Liver (tissue), 8 donors: ENCODE measurements at regions not wholly inside any gene's neighbourhood (a gene's known extent, or its start where the extent isn't known, plus 50 kb on each side); places are given as distances from the start of the nearest gene placed in this dataset.

Experiments used
- DNase-seq: peaks from one replicate; pipeline ENCODE4 v3.0.0-alpha.2; 2017; ENCODE audit warnings: low spot score
- H3K27ac ChIP-seq, 2 donors: one replicate each; pipeline ENCODE4 v1.7.0; 2013; ENCODE audit warnings: inconsistent platforms in 2 of 2, low read length in 2 of 2, control low read depth in 1 of 2, low read depth in 1 of 2, mild to moderate bottlenecking in 1 of 2
- H3K27me3 ChIP-seq, 4 donors: one replicate each; pipeline versions ENCODE4 v1.6.1 to v1.7.0; 2013; ENCODE audit warnings: low read length in 3 of 4, inconsistent platforms in 1 of 4, mild to moderate bottlenecking in 1 of 4, moderate library complexity in 1 of 4; ENCODE audit not compliant: control insufficient read depth in 4 of 4, insufficient read depth in 4 of 4
- H3K36me3 ChIP-seq, 4 donors: one replicate each; pipeline versions ENCODE4 v1.6.1 to v1.7.0; 2013; ENCODE audit warnings: low read length in 3 of 4, mild to moderate bottlenecking in 3 of 4, low read depth in 1 of 4, moderate library complexity in 1 of 4; ENCODE audit not compliant: control insufficient read depth in 4 of 4, insufficient read depth in 3 of 4
- H3K4me1 ChIP-seq, 4 donors: one replicate each; pipeline versions ENCODE4 v1.6.1 to v1.7.0; 2013; ENCODE audit warnings: low read length in 3 of 4, mild to moderate bottlenecking in 3 of 4, moderate library complexity in 1 of 4; ENCODE audit not compliant: control insufficient read depth in 4 of 4, insufficient read depth in 4 of 4
- H3K4me3 ChIP-seq, 3 donors: one replicate each; pipeline versions ENCODE4 v1.6.1 to v1.7.0; 2013; ENCODE audit warnings: low read length in 3 of 3, control low read depth in 1 of 3, low read depth in 1 of 3, mild to moderate bottlenecking in 1 of 3
- H3K9ac ChIP-seq, 2 donors: one replicate each; pipeline ENCODE4 v1.7.0; 2013; ENCODE audit warnings: low read length in 2 of 2, mild to moderate bottlenecking in 2 of 2, moderate library complexity in 2 of 2, control low read depth in 1 of 2, low read depth in 1 of 2
- H3K9me3 ChIP-seq, 4 donors: one replicate each; pipeline versions ENCODE4 v1.6.1 to v1.7.0; 2013; ENCODE audit warnings: low read length in 3 of 4; ENCODE audit not compliant: control insufficient read depth in 4 of 4
- EGR1 ChIP-seq, 2 donors: IDR thresholded peaks; 2 replicates each; pipeline ENCODE4 v1.6.1; 2016 to 2018; ENCODE audit warnings: antibody characterized with exemption in 2 of 2, low read depth in 2 of 2
- FOXA2 ChIP-seq: IDR thresholded peaks from 2 replicates; pipeline ENCODE4 v1.6.1; 2016; ENCODE audit warnings: antibody characterized with exemption
- GABPA ChIP-seq, 2 donors: IDR thresholded peaks in 1 of 2; conservative IDR thresholded peaks in 1 of 2; 2 replicates each; pipeline ENCODE4 v1.6.1; 2016; ENCODE audit warnings: antibody characterized with exemption in 2 of 2, mild to moderate bottlenecking in 1 of 2, moderate library complexity in 1 of 2
- HNF4G ChIP-seq: IDR thresholded peaks from 2 replicates; pipeline ENCODE4 v1.6.1; 2016; ENCODE audit warnings: antibody characterized with exemption
- JUND ChIP-seq, 2 donors: IDR thresholded peaks; 2 replicates each; pipeline ENCODE4 v1.6.1; 2016; ENCODE audit warnings: antibody characterized with exemption in 2 of 2
- NR2F2 ChIP-seq: IDR thresholded peaks from 2 replicates; pipeline ENCODE4 v1.6.1; 2016; ENCODE audit warnings: antibody characterized with exemption
- RAD21 ChIP-seq, 2 donors: IDR thresholded peaks; 2 replicates each; pipeline ENCODE4 v1.6.1; 2016; ENCODE audit warnings: antibody characterized with exemption in 2 of 2, mild to moderate bottlenecking in 2 of 2
- RXRA ChIP-seq, 2 donors: IDR thresholded peaks; 2 replicates each; pipeline ENCODE4 v1.6.1; 2017 to 2018; ENCODE audit warnings: antibody characterized with exemption in 2 of 2, mild to moderate bottlenecking in 1 of 2
- TAF1 ChIP-seq: conservative IDR thresholded peaks from 2 replicates; pipeline ENCODE4 v1.6.1; 2016; ENCODE audit warnings: antibody characterized with exemption, mild to moderate bottlenecking
- YY1 ChIP-seq: IDR thresholded peaks from 2 replicates; pipeline ENCODE4 v1.6.1; 2016; ENCODE audit warnings: antibody characterized with exemption, mild to moderate bottlenecking
- WGBS: extraction: QIAGEN DNeasy Blood & Tissue Kit; methylation state at CpG from one replicate; pipeline ENCODE4 v1.1.7; 2013; 5-methylcytosine and 5-hydroxymethylcytosine counted together
- TF ChIP-seq, protein P1 (sequence below): IDR thresholded peaks from 2 replicates; pipeline ENCODE4 v1.6.1; 2016; ENCODE audit warnings: antibody characterized with exemption
- TF ChIP-seq, protein P2 (sequence below): IDR thresholded peaks from 2 replicates; pipeline ENCODE4 v1.6.1; 2016; ENCODE audit warnings: antibody characterized with exemption
- TF ChIP-seq, protein P3 (sequence below): fragments of 150-350 bp; IDR thresholded peaks from 2 replicates; pipeline ENCODE4 v1.5.1; 2017; ENCODE audit warnings: improper control_type of control experiment, low read depth, low read length; ENCODE audit not compliant: missing input control
- TF ChIP-seq, protein P4 (sequence below): IDR thresholded peaks from 2 replicates; pipeline ENCODE4 v1.6.1; 2016; ENCODE audit warnings: antibody characterized with exemption, mild to moderate bottlenecking
- donor health status: healthy.
- donor health status: healthy.
- donor health status: healthy.
- donor health status: healthy.
- donor health status: healthy.

DNA sequence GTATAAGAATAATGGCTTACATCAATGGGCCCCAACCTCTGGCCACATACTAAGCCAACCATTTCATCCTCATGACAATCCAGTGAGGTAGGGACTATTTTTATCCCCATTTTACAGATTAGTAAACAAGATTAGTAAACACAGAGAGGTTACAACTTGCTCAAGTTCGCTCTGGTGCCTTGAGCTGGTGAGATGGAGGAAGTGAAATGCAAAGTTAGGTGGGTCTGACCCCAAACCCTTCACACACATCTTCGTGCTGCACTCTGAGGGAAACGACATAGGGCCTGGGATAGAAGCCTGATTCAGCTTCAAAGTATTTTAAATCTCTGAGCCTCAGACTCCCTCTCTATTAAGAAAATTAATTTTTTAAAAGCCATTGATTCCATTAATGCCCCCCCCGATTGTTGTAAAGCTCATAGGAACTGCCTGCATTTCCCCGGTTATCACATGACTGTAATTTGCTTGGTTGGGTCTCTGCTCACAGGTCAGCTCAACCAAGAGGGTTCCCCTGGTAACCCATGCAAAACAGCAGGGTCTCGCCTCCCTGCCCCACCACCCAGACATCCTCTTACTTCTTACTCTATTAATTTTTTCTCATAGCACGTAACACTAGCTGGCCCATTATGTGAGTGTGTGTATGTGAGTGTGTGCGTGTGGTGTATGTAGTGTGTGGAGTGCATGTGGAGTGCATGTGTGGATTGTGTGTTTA, 221.2 kb downstream of the MAFB start:
- no peak for DNase-seq
- Histone ChIP-seq H3K9ac (no peak overlapping the region), H3K9me3 (no peaks in the 10 kb centered on the region), H3K4me1 (no peaks in the 10 kb centered on the region), H3K27ac (no peak overlapping the region), H3K27me3 (no peaks in the 10 kb centered on the region), H3K4me3 (no peak overlapping the region), H3K36me3 (no peaks in the 10 kb centered on the region)
- TF ChIP-seq NR2F2 (no peak), JUND (IDR thresholded peaks at IDR 0.05) (no peak), EGR1 (IDR thresholded peaks at IDR 0.05; ENCODE audit: low read depth in 2 of 2) (no peak), RAD21 (IDR thresholded peaks at IDR 0.05) (no peak), GABPA (IDR thresholded peaks at IDR 0.05 in 1 of 2, conservative IDR thresholded peaks at IDR 0.05 in 1 of 2) (no peak)
- TF ChIP-seq, protein P1, sequence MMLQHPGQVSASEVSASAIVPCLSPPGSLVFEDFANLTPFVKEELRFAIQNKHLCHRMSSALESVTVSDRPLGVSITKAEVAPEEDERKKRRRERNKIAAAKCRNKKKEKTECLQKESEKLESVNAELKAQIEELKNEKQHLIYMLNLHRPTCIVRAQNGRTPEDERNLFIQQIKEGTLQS = no peak
- TF ChIP-seq, protein P2, sequence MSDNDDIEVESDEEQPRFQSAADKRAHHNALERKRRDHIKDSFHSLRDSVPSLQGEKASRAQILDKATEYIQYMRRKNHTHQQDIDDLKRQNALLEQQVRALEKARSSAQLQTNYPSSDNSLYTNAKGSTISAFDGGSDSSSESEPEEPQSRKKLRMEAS = no peak
- 95% methylated on average over 8 of the region's 8 CpGs for WGBS

DNA sequence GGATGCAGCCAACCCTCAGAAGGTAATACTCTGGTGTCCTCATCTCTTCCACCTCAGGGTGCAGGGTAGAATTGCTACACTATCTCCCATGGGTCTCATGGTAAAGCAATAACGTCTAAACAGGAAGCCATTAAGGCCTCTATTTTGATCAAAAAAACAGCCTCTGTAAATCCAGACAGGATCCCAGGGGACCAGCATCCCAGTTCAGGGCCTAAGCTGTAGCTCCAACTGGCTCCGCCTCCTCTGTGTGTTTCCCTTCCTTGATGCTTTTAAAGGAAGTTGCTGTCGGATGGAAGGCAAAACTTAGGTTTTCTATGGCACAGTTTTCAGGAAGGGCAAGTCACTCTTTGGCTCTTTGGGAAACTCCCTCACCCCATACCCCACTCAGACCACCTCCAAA, 222.0 kb downstream of the MAFB start:
- Histone ChIP-seq H3K36me3 (no peaks in the 10 kb centered on the region), H3K4me3 (no peak overlapping the region), H3K27me3 (no peaks in the 10 kb centered on the region), H3K4me1 (no peaks in the 10 kb centered on the region), H3K9ac (no peak overlapping the region), H3K9me3 (no peaks in the 10 kb centered on the region), H3K27ac (no peak overlapping the region)
- DNase-seq = no peak
- TF ChIP-seq GABPA (IDR thresholded peaks at IDR 0.05 in 1 of 2, conservative IDR thresholded peaks at IDR 0.05 in 1 of 2) (no peak), RXRA (IDR thresholded peaks at IDR 0.05) (no peak), HNF4G (no peak), TAF1 (no peak), RAD21 (IDR thresholded peaks at IDR 0.05) (no peak), FOXA2 (no peak), YY1 (no peak)
- TF ChIP-seq, protein P3, sequence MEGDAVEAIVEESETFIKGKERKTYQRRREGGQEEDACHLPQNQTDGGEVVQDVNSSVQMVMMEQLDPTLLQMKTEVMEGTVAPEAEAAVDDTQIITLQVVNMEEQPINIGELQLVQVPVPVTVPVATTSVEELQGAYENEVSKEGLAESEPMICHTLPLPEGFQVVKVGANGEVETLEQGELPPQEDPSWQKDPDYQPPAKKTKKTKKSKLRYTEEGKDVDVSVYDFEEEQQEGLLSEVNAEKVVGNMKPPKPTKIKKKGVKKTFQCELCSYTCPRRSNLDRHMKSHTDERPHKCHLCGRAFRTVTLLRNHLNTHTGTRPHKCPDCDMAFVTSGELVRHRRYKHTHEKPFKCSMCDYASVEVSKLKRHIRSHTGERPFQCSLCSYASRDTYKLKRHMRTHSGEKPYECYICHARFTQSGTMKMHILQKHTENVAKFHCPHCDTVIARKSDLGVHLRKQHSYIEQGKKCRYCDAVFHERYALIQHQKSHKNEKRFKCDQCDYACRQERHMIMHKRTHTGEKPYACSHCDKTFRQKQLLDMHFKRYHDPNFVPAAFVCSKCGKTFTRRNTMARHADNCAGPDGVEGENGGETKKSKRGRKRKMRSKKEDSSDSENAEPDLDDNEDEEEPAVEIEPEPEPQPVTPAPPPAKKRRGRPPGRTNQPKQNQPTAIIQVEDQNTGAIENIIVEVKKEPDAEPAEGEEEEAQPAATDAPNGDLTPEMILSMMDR = no peak
- TF ChIP-seq, protein P2 = no peak
- TF ChIP-seq, protein P4, sequence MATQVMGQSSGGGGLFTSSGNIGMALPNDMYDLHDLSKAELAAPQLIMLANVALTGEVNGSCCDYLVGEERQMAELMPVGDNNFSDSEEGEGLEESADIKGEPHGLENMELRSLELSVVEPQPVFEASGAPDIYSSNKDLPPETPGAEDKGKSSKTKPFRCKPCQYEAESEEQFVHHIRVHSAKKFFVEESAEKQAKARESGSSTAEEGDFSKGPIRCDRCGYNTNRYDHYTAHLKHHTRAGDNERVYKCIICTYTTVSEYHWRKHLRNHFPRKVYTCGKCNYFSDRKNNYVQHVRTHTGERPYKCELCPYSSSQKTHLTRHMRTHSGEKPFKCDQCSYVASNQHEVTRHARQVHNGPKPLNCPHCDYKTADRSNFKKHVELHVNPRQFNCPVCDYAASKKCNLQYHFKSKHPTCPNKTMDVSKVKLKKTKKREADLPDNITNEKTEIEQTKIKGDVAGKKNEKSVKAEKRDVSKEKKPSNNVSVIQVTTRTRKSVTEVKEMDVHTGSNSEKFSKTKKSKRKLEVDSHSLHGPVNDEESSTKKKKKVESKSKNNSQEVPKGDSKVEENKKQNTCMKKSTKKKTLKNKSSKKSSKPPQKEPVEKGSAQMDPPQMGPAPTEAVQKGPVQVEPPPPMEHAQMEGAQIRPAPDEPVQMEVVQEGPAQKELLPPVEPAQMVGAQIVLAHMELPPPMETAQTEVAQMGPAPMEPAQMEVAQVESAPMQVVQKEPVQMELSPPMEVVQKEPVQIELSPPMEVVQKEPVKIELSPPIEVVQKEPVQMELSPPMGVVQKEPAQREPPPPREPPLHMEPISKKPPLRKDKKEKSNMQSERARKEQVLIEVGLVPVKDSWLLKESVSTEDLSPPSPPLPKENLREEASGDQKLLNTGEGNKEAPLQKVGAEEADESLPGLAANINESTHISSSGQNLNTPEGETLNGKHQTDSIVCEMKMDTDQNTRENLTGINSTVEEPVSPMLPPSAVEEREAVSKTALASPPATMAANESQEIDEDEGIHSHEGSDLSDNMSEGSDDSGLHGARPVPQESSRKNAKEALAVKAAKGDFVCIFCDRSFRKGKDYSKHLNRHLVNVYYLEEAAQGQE = no peak
- 70% methylated on average over 3 of the region's 3 CpGs for WGBS
